ENCODE measurements at regions not wholly inside any gene's neighbourhood (a gene's known extent, or its start where the extent isn't known, plus 50 kb on each side); places are given as distances from the start of the nearest gene placed in this dataset.

DNA sequence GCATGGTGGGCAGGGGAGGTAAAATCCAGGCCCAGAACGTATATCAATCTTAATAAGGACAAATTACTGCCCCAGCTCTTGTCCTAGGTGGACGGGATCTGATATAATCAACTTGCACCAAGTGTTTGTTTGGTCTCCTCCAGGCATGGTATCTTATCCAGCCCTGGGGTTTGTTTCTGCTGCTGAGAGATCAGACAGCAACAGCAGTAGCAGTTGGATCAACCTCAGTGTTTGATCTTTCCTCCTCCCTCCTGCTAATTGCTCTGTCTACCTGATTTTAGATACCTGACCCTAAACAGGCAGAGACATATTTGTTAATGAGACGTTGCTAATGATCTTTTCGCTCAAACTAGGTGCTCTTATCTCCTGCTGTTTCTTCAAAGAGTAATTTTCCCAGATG, 100.4 kb upstream of the BACH2 start:
- Histone ChIP-seq H3K4me1 (ENCODE audit: insufficient read depth, low read length, poor library complexity, severe bottlenecking) (no peaks in the 10 kb centered on the region), H3K36me3 (ENCODE audit: insufficient read depth, low read length, poor library complexity, severe bottlenecking) (no peaks in the 10 kb centered on the region), H3K4me3 (ENCODE audit: low read depth, low read length, poor library complexity, severe bottlenecking) (no peak overlapping the region), H3K9me3 (ENCODE audit: low read depth, low read length, poor library complexity, severe bottlenecking) (no peaks in the 10 kb centered on the region), H3K27ac (ENCODE audit: low read depth, low read length, poor library complexity, severe bottlenecking) (no peak overlapping the region), H3K27me3 (replicated peaks; ENCODE audit: insufficient read depth, low read depth, low read length, poor library complexity) (peaks cover 31% of the 10 kb centered on the region)
- no TSS peak for BruUV-seq (replicated peaks)
- intact Hi-C loops (cut with micrococcal nuclease; ENCODE audit: unreplicated experiment): loop anchor here (10.0 kb wide), 1 partner anchor 178 kb away; no protein-coding TSS in a partner anchor
- no peak for DNase-seq (ENCODE audit: low spot score)
- TF ChIP-seq, protein P1, sequence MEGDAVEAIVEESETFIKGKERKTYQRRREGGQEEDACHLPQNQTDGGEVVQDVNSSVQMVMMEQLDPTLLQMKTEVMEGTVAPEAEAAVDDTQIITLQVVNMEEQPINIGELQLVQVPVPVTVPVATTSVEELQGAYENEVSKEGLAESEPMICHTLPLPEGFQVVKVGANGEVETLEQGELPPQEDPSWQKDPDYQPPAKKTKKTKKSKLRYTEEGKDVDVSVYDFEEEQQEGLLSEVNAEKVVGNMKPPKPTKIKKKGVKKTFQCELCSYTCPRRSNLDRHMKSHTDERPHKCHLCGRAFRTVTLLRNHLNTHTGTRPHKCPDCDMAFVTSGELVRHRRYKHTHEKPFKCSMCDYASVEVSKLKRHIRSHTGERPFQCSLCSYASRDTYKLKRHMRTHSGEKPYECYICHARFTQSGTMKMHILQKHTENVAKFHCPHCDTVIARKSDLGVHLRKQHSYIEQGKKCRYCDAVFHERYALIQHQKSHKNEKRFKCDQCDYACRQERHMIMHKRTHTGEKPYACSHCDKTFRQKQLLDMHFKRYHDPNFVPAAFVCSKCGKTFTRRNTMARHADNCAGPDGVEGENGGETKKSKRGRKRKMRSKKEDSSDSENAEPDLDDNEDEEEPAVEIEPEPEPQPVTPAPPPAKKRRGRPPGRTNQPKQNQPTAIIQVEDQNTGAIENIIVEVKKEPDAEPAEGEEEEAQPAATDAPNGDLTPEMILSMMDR (conservative IDR thresholded peaks at IDR 0.05; ENCODE audit: low read depth, low read length): no peak
- no peak for TF ChIP-seq EZH2 (IDR thresholded peaks at IDR 0.05; ENCODE audit: borderline replicate concordance, low read depth, low read length, poor library complexity, severe bottlenecking)
- POLR2A ChIA-PET (ENCODE audit: low non-redundant PET): no interaction called here
- CTCF ChIA-PET: interaction anchor here (1.0 kb wide), 1 partner anchor 457 kb away, joined by 3 read pairs; no protein-coding TSS in a partner anchor

DNA sequence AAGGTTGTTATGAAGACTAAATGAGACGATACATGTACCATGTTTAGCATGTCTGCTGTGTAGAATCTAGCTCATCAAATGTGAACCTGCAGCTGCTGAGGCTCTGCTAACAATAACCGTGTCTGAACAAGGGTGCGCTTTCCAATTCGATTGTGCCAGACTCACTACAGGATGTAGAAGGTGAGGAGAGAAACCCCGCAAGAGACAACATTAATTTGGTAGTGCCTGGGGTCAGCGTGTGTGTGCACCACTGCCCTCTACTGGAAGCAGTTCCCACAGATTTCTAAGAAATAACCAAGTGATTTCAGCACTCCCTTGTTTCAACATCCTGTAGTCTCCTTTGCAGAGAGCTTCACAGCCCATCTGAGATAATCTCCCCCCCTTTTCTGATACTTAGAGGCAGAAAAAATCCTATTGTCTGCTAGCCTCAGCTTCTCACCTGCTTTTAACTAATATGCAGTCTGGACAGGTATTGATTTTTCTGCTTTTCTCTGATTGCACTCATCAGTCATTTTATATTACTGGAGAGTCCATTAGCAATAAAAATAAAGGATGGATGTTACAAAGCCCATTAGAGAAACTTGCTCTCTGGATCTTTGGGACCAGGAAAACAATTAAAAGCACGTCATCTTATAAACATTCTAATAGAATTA, 96.7 kb upstream of the BACH2 start:
- H3K36me3 ChIP-seq (ENCODE audit: insufficient read depth, low read length, poor library complexity, severe bottlenecking): no peaks in the 10 kb centered on the region
- CTCF ChIA-PET: interaction anchor here (2.1 kb wide), 1 partner anchor 453 kb away, joined by 10 read pairs; no protein-coding TSS in a partner anchor
- intact Hi-C loops (cut with micrococcal nuclease; ENCODE audit: unreplicated experiment): loop anchor here (1.0 to 10.0 kb wide), 5 partner anchors 84 to 453 kb away; no protein-coding TSS in a partner anchor

DNA sequence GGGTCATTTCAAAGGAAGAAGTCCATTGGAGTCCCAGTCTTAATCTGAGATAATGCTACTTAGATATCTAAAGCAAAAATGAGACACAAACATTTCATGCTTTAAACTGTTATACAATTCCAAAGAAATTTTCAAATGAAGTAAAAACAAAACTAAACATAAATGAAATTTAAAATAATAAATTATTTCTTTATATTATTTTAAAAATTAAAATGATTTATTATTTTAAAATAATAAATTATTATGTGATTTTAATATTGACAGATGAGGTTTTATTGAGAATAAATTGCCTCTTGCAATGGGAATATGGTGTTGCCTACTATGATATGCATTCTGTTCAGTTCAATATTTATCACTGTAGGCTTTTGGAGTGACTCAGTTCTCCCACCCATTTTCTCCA, 93.7 kb upstream of the BACH2 start:
- no peak overlapping the region for H3K4me3 ChIP-seq (ENCODE audit: low read depth, low read length, poor library complexity, severe bottlenecking)
- DNase-seq (ENCODE audit: low spot score): no peak
- ChIA-PET CTCF (no interaction called here), POLR2A (ENCODE audit: low non-redundant PET) (no interaction called here)
- intact Hi-C loops (cut with micrococcal nuclease; ENCODE audit: unreplicated experiment): loop anchor here (5.0 to 10.0 kb wide), 3 partner anchors 87 to 184 kb away; no protein-coding TSS in a partner anchor
- no TSS peak for BruUV-seq (replicated peaks)
- H3K27me3 ChIP-seq (replicated peaks; ENCODE audit: insufficient read depth, low read depth, low read length, poor library complexity): peaks cover 8% of the 10 kb centered on the region
- no peak overlapping the region for H3K27ac ChIP-seq (ENCODE audit: low read depth, low read length, poor library complexity, severe bottlenecking)
- no peaks in the 10 kb centered on the region for H3K9me3 ChIP-seq (ENCODE audit: low read depth, low read length, poor library complexity, severe bottlenecking)
- H3K36me3 ChIP-seq (ENCODE audit: insufficient read depth, low read length, poor library complexity, severe bottlenecking): no peaks in the 10 kb centered on the region
- H3K4me1 ChIP-seq (ENCODE audit: insufficient read depth, low read length, poor library complexity, severe bottlenecking): peaks cover 4% of the 10 kb centered on the region
- TF ChIP-seq, protein P1 (conservative IDR thresholded peaks at IDR 0.05; ENCODE audit: low read depth, low read length): no peak
- no peak for TF ChIP-seq EZH2 (IDR thresholded peaks at IDR 0.05; ENCODE audit: borderline replicate concordance, low read depth, low read length, poor library complexity, severe bottlenecking)

More for the DNA sequence above, 96.7 kb upstream of the BACH2 start:
- Histone ChIP-seq H3K27ac (ENCODE audit: low read depth, low read length, poor library complexity, severe bottlenecking) (no peak overlapping the region), H3K4me1 (ENCODE audit: insufficient read depth, low read length, poor library complexity, severe bottlenecking) (no peaks in the 10 kb centered on the region), H3K27me3 (replicated peaks; ENCODE audit: insufficient read depth, low read depth, low read length, poor library complexity) (peaks cover 14% of the 10 kb centered on the region), H3K4me3 (ENCODE audit: low read depth, low read length, poor library complexity, severe bottlenecking) (no peak overlapping the region), H3K9me3 (ENCODE audit: low read depth, low read length, poor library complexity, severe bottlenecking) (no peaks in the 10 kb centered on the region)
- peak; percentile 66 for DNase-seq (ENCODE audit: low spot score)
- TF ChIP-seq EZH2 (IDR thresholded peaks at IDR 0.05; ENCODE audit: borderline replicate concordance, low read depth, low read length, poor library complexity, severe bottlenecking): no peak
- TF ChIP-seq, protein P1 (conservative IDR thresholded peaks at IDR 0.05; ENCODE audit: low read depth, low read length): peak; percentile 80
- BruUV-seq (replicated peaks): no TSS peak
- POLR2A ChIA-PET (ENCODE audit: low non-redundant PET): no interaction called here
